Neuronal stem cell (in vitro differentiated cells): ENCODE measurements at regions not wholly inside any gene's neighbourhood (a gene's known extent, or its start where the extent isn't known, plus 50 kb on each side); places are given as distances from the start of the nearest gene placed in this dataset.

ENCODE experiments used
- DNase-seq: peaks from one replicate; pipeline ENCODE4 v3.0.0-alpha.2; 2013; ENCODE audit warnings: low spot score
- H2AFZ ChIP-seq: one replicate; pipeline ENCODE4 v1.6.1; 2013; ENCODE audit warnings: mild to moderate bottlenecking, low read length, inconsistent platforms
- H2AK5ac ChIP-seq: 2 replicates; pipeline ENCODE4 v1.6.1; 2013; ENCODE audit warnings: low read depth, mild to moderate bottlenecking, inconsistent platforms, low read length, moderate library complexity, mixed read lengths
- H2BK120ac ChIP-seq: 2 replicates; pipeline ENCODE4 v1.6.1; 2013; ENCODE audit warnings: low read depth, mild to moderate bottlenecking, inconsistent platforms, low read length, moderate library complexity, mixed read lengths
- H2BK12ac ChIP-seq: one replicate; pipeline ENCODE4 v1.6.1; 2013; ENCODE audit warnings: low read length, inconsistent platforms
- H2BK15ac ChIP-seq: 2 replicates; pipeline ENCODE4 v1.6.1; 2013; ENCODE audit warnings: mild to moderate bottlenecking, low read length, inconsistent platforms, mixed read lengths
- H2BK5ac ChIP-seq: one replicate; pipeline ENCODE4 v1.6.1; 2013; ENCODE audit warnings: inconsistent platforms, mild to moderate bottlenecking, low read length, moderate library complexity
- H3K14ac ChIP-seq: one replicate; pipeline ENCODE4 v1.6.1; 2013; ENCODE audit warnings: low read length, inconsistent platforms
- H3K18ac ChIP-seq: 2 replicates; pipeline ENCODE4 v1.6.1; 2013; ENCODE audit warnings: low read length, inconsistent platforms
- H3K23ac ChIP-seq: 2 replicates; pipeline ENCODE4 v1.6.1; 2013; ENCODE audit warnings: low read depth, mild to moderate bottlenecking, mixed read lengths, low read length, inconsistent platforms; ENCODE audit not compliant: poor library complexity
- H3K27ac ChIP-seq: replicated peaks from 3 replicates; pipeline ENCODE4 v1.5.1; 2013; ENCODE audit warnings: low read length, inconsistent platforms
- H3K27me3 ChIP-seq, 3 experiments: 2 replicates each; pipeline ENCODE4 v1.6.1; 2013; ENCODE audit warnings: low read length in 3 of 3, mild to moderate bottlenecking in 2 of 3, inconsistent platforms in 1 of 3, low read depth in 1 of 3, mixed read lengths in 1 of 3, moderate library complexity in 1 of 3; ENCODE audit not compliant: control insufficient read depth in 3 of 3, insufficient read depth in 3 of 3
- H3K36me3 ChIP-seq, 2 donors: replicated peaks in 1 of 2; 2 replicates each; pipeline ENCODE4 v1.6.1; 2013; ENCODE audit warnings: low read length in 2 of 2; ENCODE audit not compliant: control insufficient read depth in 2 of 2, insufficient read depth in 2 of 2
- H3K4ac ChIP-seq: 2 replicates; pipeline ENCODE4 v1.6.1; 2013; ENCODE audit warnings: inconsistent platforms, mild to moderate bottlenecking, low read length, moderate library complexity
- H3K4me1 ChIP-seq, 2 donors: 1 replicate in 1 of 2; 2 replicates in 1 of 2; pipeline ENCODE4 v1.6.1; 2013; ENCODE audit warnings: low read length in 2 of 2, low read depth in 1 of 2; ENCODE audit not compliant: control insufficient read depth in 2 of 2, insufficient read depth in 1 of 2
- H3K4me2 ChIP-seq: one replicate; pipeline ENCODE4 v1.6.1; 2013; ENCODE audit warnings: mild to moderate bottlenecking, low read length, inconsistent platforms; ENCODE audit not compliant: insufficient read depth, poor library complexity, severe bottlenecking
- H3K4me3 ChIP-seq, 2 donors: 2 replicates each; pipeline ENCODE4 v1.5.1; 2013; ENCODE audit warnings: low read length in 2 of 2, mild to moderate bottlenecking in 2 of 2, inconsistent platforms in 1 of 2, moderate library complexity in 1 of 2
- H3K79me1 ChIP-seq: one replicate; pipeline ENCODE4 v1.6.1; 2013; ENCODE audit warnings: low read depth, mild to moderate bottlenecking, inconsistent platforms, low read length, moderate library complexity
- H3K9ac ChIP-seq: one replicate; pipeline ENCODE4 v1.6.1; 2013; ENCODE audit warnings: mild to moderate bottlenecking, low read depth, low read length, inconsistent platforms; ENCODE audit not compliant: poor library complexity
- H3K9me3 ChIP-seq, 2 donors: replicated peaks in 1 of 2; 2 replicates each; pipeline versions ENCODE3 to v1.6.1; 2013; ENCODE audit warnings: low read length in 2 of 2, mild to moderate bottlenecking in 2 of 2, inconsistent platforms in 1 of 2, low read depth in 1 of 2, mixed read lengths in 1 of 2, moderate library complexity in 1 of 2; ENCODE audit not compliant: control insufficient read depth in 2 of 2, insufficient read depth in 1 of 2
- H4K8ac ChIP-seq: one replicate; pipeline ENCODE4 v1.6.1; 2013; ENCODE audit warnings: low read depth, mild to moderate bottlenecking, inconsistent platforms, low read length, moderate library complexity
- H4K91ac ChIP-seq: one replicate; pipeline ENCODE4 v1.6.1; 2013; ENCODE audit warnings: low read length, low read depth, mild to moderate bottlenecking, inconsistent platforms; ENCODE audit not compliant: poor library complexity
- WGBS, 2 donors: extraction: QIAGEN DNeasy Blood & Tissue Kit; methylation state at CpG; one replicate each; pipeline ENCODE4 v1.1.7; 2013; ENCODE audit warnings: missing lambda C conversion rate in 2 of 2, mixed read lengths in 1 of 2; ENCODE audit not compliant: insufficient read length in 2 of 2, insufficient replicate concordance in 1 of 2; ENCODE audit errors: extremely low coverage in 2 of 2; 5-methylcytosine and 5-hydroxymethylcytosine counted together

GRCh38 chr14:29215853-29216252 lies 449.3 kb downstream of the FOXG1 start:
- no peak overlapping the region for H2BK120ac ChIP-seq
- no peaks in the 10 kb centered on the region for H3K36me3 ChIP-seq
- no peak overlapping the region for H3K4me3 ChIP-seq
- no peak overlapping the region for H2BK15ac ChIP-seq
- H2AK5ac ChIP-seq: no peak overlapping the region
- H2BK5ac ChIP-seq: no peak overlapping the region
- H2AFZ ChIP-seq: no peak overlapping the region
- no peak overlapping the region for H4K91ac ChIP-seq
- H3K18ac ChIP-seq: no peak overlapping the region
- no peak overlapping the region for H4K8ac ChIP-seq
- no peaks in the 10 kb centered on the region for H3K9me3 ChIP-seq
- H3K4me1 ChIP-seq: peaks cover 0 to 4% of the 10 kb centered on the region in 2 donors
- H3K4me2 ChIP-seq: no peak overlapping the region
- DNase-seq: no peak
- H3K27ac ChIP-seq: no peak overlapping the region
- H3K9ac ChIP-seq: no peak overlapping the region
- H3K14ac ChIP-seq: no peak overlapping the region
- H3K4ac ChIP-seq: no peak overlapping the region
- H3K79me1 ChIP-seq: no peaks in the 10 kb centered on the region
- no peak overlapping the region for H3K23ac ChIP-seq
- H3K27me3 ChIP-seq: peaks cover 0 to 3% (median 0%) of the 10 kb centered on the region in 3 experiments
- no peak overlapping the region for H2BK12ac ChIP-seq
- no CpG with 5 or more reads among the region's 3 CpGs for WGBS, 2 donors

DNA sequence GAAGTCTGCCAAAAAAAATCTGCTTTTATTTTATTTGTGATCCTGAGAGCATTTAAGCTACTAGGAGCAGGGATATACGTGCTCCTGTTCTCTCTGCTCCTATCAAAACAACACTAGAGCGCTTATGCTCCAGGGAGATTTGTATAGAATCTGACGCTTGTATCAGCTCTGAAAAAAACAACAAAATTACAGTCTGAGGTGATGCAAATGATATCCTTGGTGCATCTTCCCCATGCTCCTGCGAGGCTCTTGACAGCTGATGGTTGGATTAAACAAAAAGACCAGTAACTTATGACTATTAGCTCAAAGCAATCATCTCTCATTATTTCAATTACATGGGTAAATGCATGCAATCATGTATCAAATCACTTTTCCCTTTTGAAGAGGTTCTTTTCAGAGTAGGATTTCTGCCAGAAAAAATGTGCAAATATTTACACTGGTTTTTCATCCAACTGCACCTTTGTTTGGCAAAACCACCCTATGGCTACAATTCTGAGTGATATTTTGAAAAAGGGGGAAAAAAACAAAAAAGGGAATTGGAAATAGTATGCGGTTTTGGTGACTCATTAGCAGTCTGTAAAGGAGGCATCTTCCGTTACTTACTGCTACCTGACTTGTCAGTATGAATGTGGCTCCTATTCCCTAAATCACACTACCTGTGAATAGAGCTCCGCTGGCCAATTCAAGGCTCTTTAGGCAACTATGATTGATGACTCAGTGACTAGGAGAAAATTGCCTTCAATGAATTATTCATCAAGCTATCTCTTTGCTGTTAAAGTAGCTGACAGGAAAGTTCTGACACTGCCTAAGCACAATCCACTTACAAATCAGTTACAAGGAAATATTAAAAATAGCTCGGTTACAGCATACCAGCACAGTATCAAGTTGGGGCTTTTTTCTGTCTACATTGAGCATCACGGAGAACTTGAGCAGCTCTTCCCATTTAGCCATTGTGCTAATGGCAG lies 450.0 kb downstream of the FOXG1 start:
- Histone ChIP-seq H3K18ac (no peak overlapping the region), H2AFZ (no peak overlapping the region), H2BK15ac (no peak overlapping the region), H3K79me1 (no peaks in the 10 kb centered on the region), H3K36me3 (no peaks in the 10 kb centered on the region), H3K27me3 (peaks cover 0 to 3% (median 0%) of the 10 kb centered on the region in 3 experiments), H3K9me3 (no peaks in the 10 kb centered on the region), H3K4ac (no peak overlapping the region), H3K23ac (no peak overlapping the region), H3K27ac (no peak overlapping the region), H3K4me1 (peaks cover 0 to 4% of the 10 kb centered on the region in 2 donors), H3K9ac (no peak overlapping the region), H2BK120ac (no peak overlapping the region), H2BK12ac (no peak overlapping the region), H4K91ac (no peak overlapping the region), H3K4me2 (no peak overlapping the region), H4K8ac (no peak overlapping the region), H3K4me3 (no peak overlapping the region), H3K14ac (no peak overlapping the region), H2AK5ac (no peak overlapping the region), H2BK5ac (no peak overlapping the region)
- WGBS, 2 donors: no CpG with 5 or more reads among the region's 9 CpGs
- DNase-seq: no peak

DNA sequence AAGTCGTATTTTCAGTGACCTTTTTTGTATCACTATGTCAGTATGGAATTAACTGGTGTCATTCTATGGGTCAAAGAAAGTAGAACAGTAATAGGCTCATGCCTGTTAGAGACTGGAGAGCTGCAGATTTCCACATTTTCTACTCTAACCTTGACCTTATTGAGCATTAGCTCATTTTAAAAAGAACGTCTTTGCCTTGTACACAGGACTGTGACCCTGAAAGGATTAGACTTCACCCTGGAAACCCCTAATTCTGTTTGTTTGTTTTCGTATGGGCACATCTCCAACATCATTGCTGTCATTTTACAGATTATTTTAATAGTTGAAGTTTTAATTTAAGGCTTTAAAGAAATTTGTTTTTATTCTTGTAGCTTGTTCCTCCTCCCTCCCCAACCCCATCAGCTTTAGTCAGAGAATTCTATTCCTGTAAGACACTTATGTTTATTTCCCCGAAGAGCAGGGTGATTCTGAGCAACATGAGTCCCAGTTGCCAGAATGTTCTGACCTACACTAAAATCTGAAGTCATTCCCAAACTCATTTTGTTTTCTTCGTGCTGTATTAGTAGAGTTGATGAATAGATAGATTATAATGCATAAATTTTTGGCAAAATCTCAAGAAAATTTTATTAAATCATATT lies 451.3 kb downstream of the FOXG1 start:
- Histone ChIP-seq H3K27ac (no peak overlapping the region), H3K9me3 (no peaks in the 10 kb centered on the region), H3K9ac (no peak overlapping the region), H3K4ac (no peak overlapping the region), H2BK120ac (no peak overlapping the region), H3K36me3 (no peaks in the 10 kb centered on the region), H4K8ac (no peak overlapping the region), H4K91ac (no peak overlapping the region), H3K4me1 (peaks cover 0 to 6% of the 10 kb centered on the region in 2 donors), H2AFZ (no peak overlapping the region), H3K27me3 (peaks cover 0 to 3% (median 0%) of the 10 kb centered on the region in 3 experiments), H2BK15ac (no peak overlapping the region), H2AK5ac (no peak overlapping the region), H2BK5ac (no peak overlapping the region), H2BK12ac (no peak overlapping the region), H3K14ac (no peak overlapping the region), H3K18ac (no peak overlapping the region), H3K79me1 (no peaks in the 10 kb centered on the region), H3K23ac (no peak overlapping the region), H3K4me3 (no peak overlapping the region), H3K4me2 (no peak overlapping the region)
- no CpG with 5 or more reads among the region's 5 CpGs for WGBS, 2 donors
- DNase-seq: no peak

- Histone ChIP-seq H3K4me3 (no peak overlapping the region), H3K9ac (no peak overlapping the region), H2BK15ac (no peak overlapping the region), H3K79me1 (no peaks in the 10 kb centered on the region), H3K4ac (no peak overlapping the region), H4K8ac (no peak overlapping the region), H2BK120ac (no peak overlapping the region), H3K23ac (no peak overlapping the region), H2BK5ac (no peak overlapping the region), H3K27ac (no peak overlapping the region), H3K27me3 (peaks cover 0 to 8% (median 0%) of the 10 kb centered on the region in 3 experiments), H3K4me2 (no peak overlapping the region), H3K36me3 (no peaks in the 10 kb centered on the region), H3K4me1 (peaks cover 0 to 6% of the 10 kb centered on the region in 2 donors), H3K9me3 (no peaks in the 10 kb centered on the region), H3K18ac (no peak overlapping the region), H4K91ac (no peak overlapping the region), H2AFZ (no peak overlapping the region), H2BK12ac (no peak overlapping the region), H3K14ac (no peak overlapping the region), H2AK5ac (no peak overlapping the region)
- no peak for DNase-seq
- WGBS, 2 donors: no CpG with 5 or more reads among the region's 4 CpGs
These were observed 453.5 kb downstream of the FOXG1 start for GRCh38 chr14:29220072-29220471.
